ENCODE measurements at regions not wholly inside any gene's neighbourhood (a gene's known extent, or its start where the extent isn't known, plus 50 kb on each side); places are given as distances from the start of the nearest gene placed in this dataset.

- TF ChIP-seq CTCF (IDR thresholded peaks at IDR 0.05; ENCODE audit: poor library complexity, severe bottlenecking) (no peak), SMC3 (conservative IDR thresholded peaks at IDR 0.05; ENCODE audit: poor library complexity) (no peak), EZH2 (IDR thresholded peaks at IDR 0.05; ENCODE audit: borderline replicate concordance, insufficient read depth, low read length, poor library complexity, severe bottlenecking) (no peak), MXI1 (conservative IDR thresholded peaks at IDR 0.05; ENCODE audit: poor library complexity, severe bottlenecking) (no peak), REST (IDR thresholded peaks at IDR 0.05; ENCODE audit: borderline replicate concordance) (no peak)
Measured at GRCh38 chr7:155896531-155897263, 84.4 kb upstream of the SHH start.

All from neural cell (in vitro differentiated cells).